Fibroblast of lung (primary cell): ENCODE measurements at regions not wholly inside any gene's neighbourhood (a gene's known extent, or its start where the extent isn't known, plus 50 kb on each side); places are given as distances from the start of the nearest gene placed in this dataset.

Experiments
- DNase-seq, 2 donors: peaks; one replicate each; pipeline versions ENCODE4 v3.0.0 to v3.0.0-alpha.2; 2010; ENCODE audit warnings: low read depth in 2 of 2
- H2AFZ ChIP-seq: 2 replicates; pipeline ENCODE4 v1.5.1; 2012; ENCODE audit warnings: low read length, control low read depth, inconsistent platforms
- H3K27ac ChIP-seq: 2 replicates; pipeline ENCODE4 v1.5.1; 2011; ENCODE audit warnings: low read length, control low read depth; ENCODE audit not compliant: insufficient read depth
- H3K27me3 ChIP-seq: 2 replicates; pipeline ENCODE4 v1.5.1; 2011; ENCODE audit warnings: mild to moderate bottlenecking, low read length; ENCODE audit not compliant: control insufficient read depth, insufficient read depth
- H3K36me3 ChIP-seq: 2 replicates; pipeline ENCODE4 v1.5.1; 2011; ENCODE audit warnings: low read length; ENCODE audit not compliant: control insufficient read depth, insufficient read depth
- H3K4me1 ChIP-seq: 2 replicates; pipeline ENCODE4 v1.5.1; 2011; ENCODE audit warnings: low read length; ENCODE audit not compliant: control insufficient read depth, insufficient read depth; ENCODE audit errors: extremely low read depth
- H3K4me2 ChIP-seq: 2 replicates; pipeline ENCODE4 v1.5.1; 2011; ENCODE audit warnings: low read length, control low read depth; ENCODE audit not compliant: insufficient read depth; ENCODE audit errors: extremely low read depth
- H3K4me3 ChIP-seq, 4 experiments: fragments of 200-600 bp in 1 of 4; sonication (generic) in 1 of 4; replicated peaks in 1 of 4; 2 replicates each; pipeline ENCODE4 v1.5.1; 2011 to 2016; ENCODE audit warnings: low read length in 4 of 4, low read depth in 3 of 4, mild to moderate bottlenecking in 3 of 4, control low read depth in 2 of 4, inconsistent platforms in 1 of 4, mixed read lengths in 1 of 4; ENCODE audit not compliant: insufficient read depth in 1 of 4; ENCODE audit errors: control extremely low read depth in 1 of 4
- H3K79me2 ChIP-seq: 2 replicates; pipeline ENCODE4 v1.5.1; 2012; ENCODE audit warnings: mild to moderate bottlenecking, low read length, inconsistent platforms; ENCODE audit not compliant: control insufficient read depth, insufficient read depth
- H3K9ac ChIP-seq: 2 replicates; pipeline ENCODE4 v1.5.1; 2011; ENCODE audit warnings: mild to moderate bottlenecking, low read length, control low read depth; ENCODE audit not compliant: insufficient read depth
- H3K9me3 ChIP-seq: 2 replicates; pipeline ENCODE4 v1.5.1; 2012; ENCODE audit warnings: low read depth, low read length; ENCODE audit not compliant: control insufficient read depth, insufficient read depth
- H4K20me1 ChIP-seq: 2 replicates; pipeline ENCODE4 v1.5.1; 2011; ENCODE audit warnings: low read length; ENCODE audit not compliant: control insufficient read depth, insufficient read depth; ENCODE audit errors: extremely low read depth
- CTCF ChIP-seq, 2 donors: IDR thresholded peaks in 1 of 2; conservative IDR thresholded peaks in 1 of 2; 1 replicate in 1 of 2; 2 replicates in 1 of 2; pipeline ENCODE4 v1.5.1; 2011 to 2012; ENCODE audit warnings: low read length in 2 of 2, control low read depth in 1 of 2, inconsistent platforms in 1 of 2, low read depth in 1 of 2, mild to moderate bottlenecking in 1 of 2
- EZH2 ChIP-seq: IDR thresholded peaks from 2 replicates; pipeline ENCODE4 v1.5.1; 2012; ENCODE audit warnings: low read length, control low read depth, mild to moderate bottlenecking; ENCODE audit errors: missing control alignments

- no peaks in the 10 kb centered on the region for H4K20me1 ChIP-seq
- no peak for DNase-seq
These were observed 232.5 kb downstream of the TFAP2C start for GRCh38 chr20:56861590-56861989.

GRCh38 chr20:56865055-56865454 is 235.9 kb downstream of the TFAP2C start:
- no peaks in the 10 kb centered on the region for H3K36me3 ChIP-seq
- no peaks in the 10 kb centered on the region for H3K9me3 ChIP-seq
- no peaks in the 10 kb centered on the region for H3K27me3 ChIP-seq
- H3K4me1 ChIP-seq = no peaks in the 10 kb centered on the region
- H3K27ac ChIP-seq = no peak overlapping the region
- no peak for TF ChIP-seq EZH2
- TF ChIP-seq CTCF (conservative IDR thresholded peaks at IDR 0.05 in 1 of 2, IDR thresholded peaks at IDR 0.05 in 1 of 2; ENCODE audit: low read depth in 1 of 2, low read length in 2 of 2) = no peak
- H3K4me3 ChIP-seq = no peak overlapping the region
- no peak overlapping the region for H3K4me2 ChIP-seq
- DNase-seq = peak in 1 of 2 donors; percentile 6
- no peak overlapping the region for H2AFZ ChIP-seq
- no peak overlapping the region for H3K9ac ChIP-seq
- no peaks in the 10 kb centered on the region for H4K20me1 ChIP-seq
- no peaks in the 10 kb centered on the region for H3K79me2 ChIP-seq

More at GRCh38 chr20:56861590-56861989, 232.5 kb downstream of the TFAP2C start:
- TF ChIP-seq EZH2 (no peak), CTCF (conservative IDR thresholded peaks at IDR 0.05 in 1 of 2, IDR thresholded peaks at IDR 0.05 in 1 of 2; ENCODE audit: low read depth in 1 of 2, low read length in 2 of 2) (no peak)
- Histone ChIP-seq H2AFZ (no peak overlapping the region), H3K27ac (no peak overlapping the region), H3K4me2 (no peak overlapping the region), H3K9ac (no peak overlapping the region), H3K79me2 (no peaks in the 10 kb centered on the region), H3K4me3 (no peak overlapping the region), H3K27me3 (no peaks in the 10 kb centered on the region), H3K9me3 (no peaks in the 10 kb centered on the region), H3K36me3 (no peaks in the 10 kb centered on the region), H3K4me1 (no peaks in the 10 kb centered on the region)

GRCh38 chr20:56867128-56867527 is 238.0 kb downstream of the TFAP2C start:
- Histone ChIP-seq H3K79me2 (no peaks in the 10 kb centered on the region), H3K4me1 (no peaks in the 10 kb centered on the region)

More at GRCh38 chr20:56867128-56867527, 238.0 kb downstream of the TFAP2C start:
- H3K9me3 ChIP-seq = no peaks in the 10 kb centered on the region
- H2AFZ ChIP-seq = no peak overlapping the region
- H3K4me3 ChIP-seq = no peak overlapping the region
- TF ChIP-seq CTCF (conservative IDR thresholded peaks at IDR 0.05 in 1 of 2, IDR thresholded peaks at IDR 0.05 in 1 of 2; ENCODE audit: low read depth in 1 of 2, low read length in 2 of 2) = no peak
- TF ChIP-seq EZH2 = no peak
- no peak overlapping the region for H3K27ac ChIP-seq
- H3K36me3 ChIP-seq = no peaks in the 10 kb centered on the region
- H3K4me2 ChIP-seq = no peak overlapping the region
- H3K9ac ChIP-seq = no peak overlapping the region
- no peak for DNase-seq
- no peaks in the 10 kb centered on the region for H3K27me3 ChIP-seq
- H4K20me1 ChIP-seq = no peaks in the 10 kb centered on the region
